NCI-H345 treated with DMSO at 0.1 percent for 48 hours (cell line): ENCODE measurements at regions not wholly inside any gene's neighbourhood (a gene's known extent, or its start where the extent isn't known, plus 50 kb on each side); places are given as distances from the start of the nearest gene placed in this dataset.

ENCODE experiments used
- DNase-seq: peaks from one replicate; lab custom pipeline; 2025; ENCODE audit not compliant: unreplicated experiment; lab: John Stamatoyannopoulos, UW

DNA sequence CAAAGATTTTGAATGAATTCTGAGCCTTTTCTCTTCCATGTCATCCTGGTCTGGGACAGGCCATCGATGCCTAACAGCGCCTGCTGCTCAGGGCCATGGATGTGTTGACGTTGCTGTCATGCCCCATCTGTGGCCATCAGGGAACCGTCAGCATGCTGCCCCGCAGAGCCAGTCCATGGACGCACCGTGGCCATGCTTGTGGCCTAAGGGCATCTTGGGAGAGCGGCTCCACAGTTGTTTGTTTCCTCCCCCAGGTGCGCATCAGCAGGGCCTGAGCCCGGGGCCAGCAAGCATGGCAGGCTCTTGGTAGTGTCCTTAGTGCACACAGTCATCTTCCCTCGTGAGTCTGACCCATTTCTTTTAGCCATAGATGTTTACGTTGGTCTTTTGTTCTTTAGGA is 142.7 kb downstream of the VAPA start:
- no peak for DNase-seq

DNA sequence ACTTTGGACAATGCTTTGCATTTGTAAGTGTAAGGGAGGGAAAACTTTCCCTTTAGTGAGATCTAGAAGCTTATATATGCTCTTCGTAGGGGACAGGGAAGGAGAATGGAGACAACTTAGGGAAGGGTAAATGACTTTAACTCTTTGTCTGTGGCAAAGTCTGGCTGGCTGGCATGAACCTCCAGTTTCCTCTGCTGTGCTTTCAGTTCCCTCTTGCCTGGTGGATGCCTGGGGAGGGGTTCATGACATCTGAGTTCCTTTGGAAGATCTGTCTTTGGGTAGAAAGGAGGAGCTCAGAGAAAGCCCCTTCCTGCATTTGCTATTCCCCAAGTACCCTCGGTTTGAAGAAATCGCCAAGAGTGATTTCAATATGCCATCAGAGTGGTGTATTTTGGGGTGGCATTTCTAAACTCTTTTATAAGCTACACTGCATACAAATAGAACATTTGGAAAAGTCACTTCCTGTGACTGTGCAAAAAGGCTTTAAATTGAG is 143.6 kb downstream of the VAPA start:
- DNase-seq: no peak

DNA sequence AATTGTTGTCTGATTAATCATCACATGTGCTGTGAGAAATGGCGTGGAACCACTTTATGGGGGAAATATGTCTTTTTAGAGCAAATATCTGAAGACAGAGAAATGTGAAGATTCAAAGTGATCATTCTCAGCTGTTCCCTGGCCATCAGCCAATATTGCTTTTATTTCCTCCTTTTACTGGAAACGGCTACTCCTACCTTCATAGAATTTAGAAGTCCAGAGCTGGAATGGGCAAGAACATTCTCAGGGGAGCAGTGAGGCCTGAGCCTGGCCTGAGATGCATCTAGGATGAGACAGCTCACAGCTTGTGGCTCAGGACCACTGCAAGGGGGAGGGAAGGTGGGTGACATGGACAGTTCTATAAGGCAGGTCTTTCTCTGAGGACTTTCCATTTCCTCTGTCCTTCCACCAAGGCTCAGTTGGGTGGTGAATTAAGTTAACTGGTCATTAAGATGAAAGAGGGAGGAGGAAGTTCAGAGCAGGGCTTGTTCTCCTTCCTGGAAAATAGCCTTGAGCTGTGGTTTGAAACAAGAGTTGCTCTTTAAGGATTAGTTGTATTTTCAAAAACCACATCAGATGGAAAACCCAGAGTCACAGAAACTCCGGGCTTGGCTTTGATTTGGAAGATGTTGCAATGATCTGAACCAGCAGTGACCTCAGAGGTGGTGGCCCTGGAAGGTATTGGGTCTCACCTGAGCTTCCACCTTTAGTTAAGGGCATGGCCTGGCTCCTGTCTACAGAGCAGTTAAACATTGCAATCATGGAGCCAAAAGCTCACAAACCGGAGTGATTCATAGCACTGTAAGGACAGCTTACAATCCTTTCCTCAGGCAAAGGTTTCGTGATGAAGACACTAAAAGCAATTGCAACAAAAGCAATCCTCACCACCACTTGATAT is 144.3 kb downstream of the VAPA start:
- no peak for DNase-seq

DNA sequence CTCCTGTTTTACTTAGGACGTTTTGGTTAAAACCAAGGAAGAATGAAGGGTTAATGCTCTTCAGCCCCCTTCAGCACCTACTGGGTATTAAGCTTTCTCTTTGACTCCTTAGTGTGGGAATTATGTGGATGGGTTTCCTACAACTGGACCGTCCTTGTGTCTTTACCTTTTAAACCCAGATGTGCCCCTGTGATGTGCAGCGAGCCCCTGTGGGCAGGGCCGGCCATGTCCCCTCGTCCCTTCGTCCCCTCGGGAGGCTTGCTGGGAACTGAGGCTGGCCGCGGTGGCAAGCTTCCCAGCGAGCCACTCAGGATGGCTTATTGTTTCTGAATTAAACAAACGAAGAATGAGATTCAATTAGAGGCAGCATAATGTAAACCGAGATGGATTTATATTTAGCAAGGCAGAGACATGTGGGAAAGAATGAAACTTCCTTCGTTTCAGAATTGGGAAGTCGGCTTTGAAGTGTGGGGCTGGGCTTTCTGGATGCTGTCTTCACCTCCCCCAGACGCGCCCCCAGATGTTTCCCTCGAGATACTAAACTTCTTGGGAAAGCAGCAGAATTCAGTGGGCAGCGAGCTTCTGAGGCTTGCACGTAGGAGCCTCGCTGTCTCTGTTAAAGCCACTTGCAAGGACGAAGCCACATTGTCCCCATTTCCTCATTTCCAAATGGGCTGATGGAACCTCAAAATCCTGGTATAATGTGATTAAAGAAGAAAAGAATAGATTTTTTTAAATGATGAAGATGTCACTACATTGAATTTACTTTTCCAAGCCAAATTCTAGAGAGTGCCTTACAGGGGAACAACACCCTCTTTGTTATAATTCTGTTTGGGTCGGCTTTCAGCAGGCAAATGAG is 146.0 kb downstream of the VAPA start:
- no peak for DNase-seq

DNA sequence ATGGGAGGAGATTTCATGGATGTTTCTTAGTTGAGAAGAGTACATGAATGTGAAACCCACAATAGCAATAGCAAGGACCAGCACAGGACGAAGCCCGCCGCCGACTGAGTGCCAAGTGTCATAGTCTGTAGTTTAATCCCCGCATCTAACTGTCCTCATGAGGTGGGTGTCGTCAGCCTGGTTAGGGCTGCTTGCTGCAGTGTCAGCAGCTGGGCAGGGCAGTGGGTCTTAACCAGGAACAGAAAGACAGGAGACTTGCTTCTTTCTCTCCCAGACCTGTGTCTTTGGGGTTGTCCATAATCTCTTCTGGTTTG is 146.6 kb downstream of the VAPA start:
- no peak for DNase-seq

DNA sequence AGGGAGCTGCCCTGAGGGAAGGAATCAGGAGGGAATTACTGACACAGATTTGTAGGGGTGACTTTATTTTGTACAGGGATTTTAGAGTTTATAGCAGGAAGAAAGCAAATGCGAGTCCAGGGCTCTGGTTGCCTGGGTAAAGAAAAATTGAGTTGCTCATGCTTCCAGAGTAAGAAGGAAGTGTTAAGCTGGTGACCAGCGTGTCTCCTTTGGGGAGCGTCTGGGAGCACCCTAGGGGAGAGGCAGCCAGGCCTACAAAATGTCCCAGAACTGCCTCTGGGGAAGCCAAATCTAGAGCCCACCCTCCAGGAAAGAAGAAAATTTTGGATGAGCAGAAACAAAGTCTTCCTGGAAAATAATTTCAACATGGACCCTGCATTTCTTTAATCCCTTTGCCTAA is 147.0 kb downstream of the VAPA start:
- no peak for DNase-seq

DNA sequence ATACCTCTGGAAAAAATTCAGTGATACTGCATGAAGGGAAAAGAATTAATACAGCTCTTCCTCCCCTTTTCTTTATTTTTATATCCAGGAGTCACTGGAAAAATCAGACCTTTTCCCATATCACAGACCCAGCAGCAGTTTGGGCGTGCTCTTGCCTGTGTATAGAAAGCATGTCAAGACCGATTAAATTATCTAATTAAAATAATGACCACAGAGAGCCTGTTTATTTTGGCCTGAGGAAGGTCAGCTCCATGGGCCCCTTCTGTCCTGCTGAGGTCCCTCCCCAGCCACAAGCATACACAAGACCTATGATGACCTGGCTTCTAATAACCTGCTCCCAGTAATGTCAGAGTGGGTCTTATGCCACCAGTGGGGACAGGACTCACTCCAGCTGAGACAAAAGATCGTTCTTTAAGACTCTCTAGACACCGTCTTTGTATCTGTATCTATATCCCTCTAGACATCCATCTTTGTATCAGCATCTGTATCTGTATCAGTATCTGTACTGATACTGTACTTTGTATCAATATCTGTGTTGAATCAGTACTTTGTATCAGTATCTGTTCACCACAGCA is 147.8 kb downstream of the VAPA start:
- no peak for DNase-seq

DNA sequence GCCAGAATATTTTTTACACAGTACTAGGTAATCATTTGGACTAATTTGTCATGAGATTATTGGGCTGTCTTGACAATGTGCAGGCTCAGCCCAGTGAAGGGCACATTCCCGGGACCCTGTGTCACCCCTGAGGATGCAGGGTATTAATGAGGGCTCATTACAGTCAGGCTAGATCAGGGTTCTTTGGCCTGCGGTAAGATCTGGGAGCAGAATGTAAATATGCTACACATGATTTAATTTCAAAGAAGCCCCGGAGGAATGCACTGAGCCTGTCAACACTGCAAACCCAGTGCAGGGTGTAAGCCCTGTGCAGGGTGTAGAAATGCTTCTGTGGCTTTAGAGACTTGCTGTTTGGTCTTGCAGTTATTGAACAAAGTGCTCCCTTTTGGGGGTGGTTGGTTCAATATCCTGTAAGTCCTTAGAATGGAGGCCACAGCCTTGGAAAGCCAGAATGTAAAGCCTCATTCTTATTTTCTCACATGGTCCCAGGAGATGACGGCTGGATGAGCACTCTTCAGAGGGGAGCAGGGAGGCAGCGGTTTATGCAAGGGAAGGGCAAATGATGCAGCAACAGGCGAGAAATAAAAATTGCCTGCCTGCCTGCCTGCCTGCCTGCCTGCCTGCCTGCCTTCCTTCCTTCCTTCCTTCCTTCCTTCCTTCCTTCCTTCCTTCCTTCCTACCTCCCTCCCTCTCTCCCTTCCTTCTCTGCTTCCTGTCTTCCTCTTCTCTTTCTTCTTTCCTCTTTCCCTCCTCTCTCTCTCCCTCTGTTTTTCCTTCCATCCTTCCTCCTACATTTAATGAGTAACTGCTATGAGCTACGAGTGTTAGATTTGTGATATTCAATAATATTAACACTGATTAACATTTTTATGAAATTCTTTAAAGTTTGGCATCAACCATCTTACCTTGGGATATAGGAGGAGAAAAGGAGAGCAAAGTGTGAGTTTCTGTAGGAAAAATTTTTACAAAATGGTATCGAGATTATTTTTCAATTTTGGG is 148.8 kb downstream of the VAPA start:
- DNase-seq: no peak

DNA sequence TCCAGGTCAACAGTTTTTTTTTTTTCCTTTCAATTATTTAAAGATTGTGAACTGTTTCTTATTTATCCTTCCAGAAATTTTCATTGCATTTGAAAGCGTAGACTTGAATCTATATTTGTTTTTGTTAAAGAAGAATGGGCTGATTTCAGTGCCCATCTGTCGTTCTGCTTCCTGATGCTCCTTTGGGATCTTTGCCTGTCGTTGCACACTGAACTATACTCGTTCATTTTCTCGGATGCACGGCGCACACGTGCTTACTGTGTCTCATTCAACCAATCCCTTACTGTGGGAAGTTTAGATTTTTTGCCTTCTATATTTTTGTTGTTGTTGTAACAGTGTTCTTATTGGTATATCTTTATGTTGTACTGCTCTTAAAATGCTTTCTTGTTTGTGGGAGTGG is 149.7 kb downstream of the VAPA start:
- no peak for DNase-seq

DNA sequence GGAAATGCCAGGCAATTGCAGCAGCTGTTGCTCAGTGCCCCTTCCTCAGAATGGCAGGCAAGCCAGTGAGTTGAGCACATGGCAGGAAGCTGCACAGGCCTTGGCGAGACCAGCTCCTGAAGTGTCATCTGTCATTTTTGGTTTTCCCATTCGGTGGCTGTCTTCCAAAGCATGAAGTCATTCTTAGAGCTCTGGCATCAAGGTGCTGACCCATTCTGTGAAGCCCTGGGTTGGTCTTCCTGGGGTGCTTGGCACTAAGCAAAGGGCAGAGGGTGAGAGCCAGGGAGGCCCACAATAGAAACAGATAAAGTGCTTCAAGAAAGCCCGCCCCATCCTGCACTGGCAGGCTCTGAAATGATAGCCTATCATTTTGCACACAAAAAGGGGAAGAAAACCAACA is 150.5 kb downstream of the VAPA start:
- no peak for DNase-seq

DNA sequence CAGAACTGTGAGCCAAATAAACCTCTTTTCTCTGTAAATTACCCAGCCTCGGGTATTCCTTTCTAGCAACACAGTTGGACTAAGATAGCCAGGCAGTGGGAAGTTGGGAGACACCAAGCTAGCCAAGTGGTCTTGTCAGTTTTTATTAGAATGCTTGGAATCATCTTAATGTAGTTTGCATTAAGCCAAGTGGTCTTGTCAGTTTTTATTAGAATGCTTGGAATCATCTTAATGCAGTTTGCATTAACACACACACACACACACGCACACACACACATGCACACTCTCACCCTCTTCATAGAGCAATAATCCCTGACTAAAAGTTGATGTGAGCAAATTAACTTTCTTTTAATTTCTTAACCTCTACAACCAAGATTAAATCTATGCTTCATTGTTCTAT is 151.5 kb downstream of the VAPA start:
- no peak for DNase-seq

DNA sequence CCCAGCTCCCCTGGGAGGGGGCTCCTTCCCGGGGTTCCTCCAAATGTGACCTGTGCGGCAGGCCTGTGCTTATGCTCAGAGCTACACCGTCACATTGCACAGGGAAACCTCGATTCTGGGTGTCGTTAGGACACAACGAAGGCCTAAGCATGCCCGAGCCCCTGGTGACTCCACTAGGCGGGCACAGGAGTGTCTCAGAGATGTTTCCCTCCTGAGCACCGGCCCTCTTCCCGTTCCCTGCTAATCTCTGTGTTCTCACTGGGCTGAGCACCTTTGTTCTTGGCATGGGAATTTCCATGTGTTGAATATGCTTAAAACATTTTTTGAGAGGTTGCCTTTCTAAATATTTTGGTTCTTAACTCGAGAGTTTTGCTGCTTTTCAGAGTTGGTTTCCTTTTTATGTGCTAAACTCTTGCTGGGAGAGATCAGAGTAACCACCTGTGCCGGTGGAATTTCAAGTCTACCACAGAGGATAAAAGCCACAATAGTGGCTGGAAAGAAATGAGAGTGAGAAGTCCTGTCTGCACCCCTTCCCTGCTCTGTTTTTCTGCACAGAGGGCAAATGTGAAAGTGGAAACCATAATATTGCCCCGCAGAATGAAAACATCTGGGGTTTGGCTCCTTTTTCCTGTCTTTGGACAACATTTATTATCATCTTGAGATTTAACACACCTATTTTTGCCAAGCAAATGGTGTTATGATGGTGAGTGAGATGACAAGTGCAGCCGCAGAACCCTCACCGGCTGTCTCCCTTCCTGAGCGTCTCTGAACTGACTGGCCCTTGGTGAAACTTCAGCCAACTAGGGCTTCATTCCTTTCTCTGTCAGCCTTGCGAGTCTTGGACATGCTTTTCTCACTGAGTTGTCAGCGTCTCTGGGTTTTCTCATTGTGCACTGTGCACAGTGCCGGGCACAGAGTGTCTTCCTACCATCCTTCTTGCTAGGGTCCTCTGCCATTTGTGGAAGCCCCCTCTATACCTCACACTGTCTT is 154.1 kb downstream of the VAPA start:
- DNase-seq: no peak

DNA sequence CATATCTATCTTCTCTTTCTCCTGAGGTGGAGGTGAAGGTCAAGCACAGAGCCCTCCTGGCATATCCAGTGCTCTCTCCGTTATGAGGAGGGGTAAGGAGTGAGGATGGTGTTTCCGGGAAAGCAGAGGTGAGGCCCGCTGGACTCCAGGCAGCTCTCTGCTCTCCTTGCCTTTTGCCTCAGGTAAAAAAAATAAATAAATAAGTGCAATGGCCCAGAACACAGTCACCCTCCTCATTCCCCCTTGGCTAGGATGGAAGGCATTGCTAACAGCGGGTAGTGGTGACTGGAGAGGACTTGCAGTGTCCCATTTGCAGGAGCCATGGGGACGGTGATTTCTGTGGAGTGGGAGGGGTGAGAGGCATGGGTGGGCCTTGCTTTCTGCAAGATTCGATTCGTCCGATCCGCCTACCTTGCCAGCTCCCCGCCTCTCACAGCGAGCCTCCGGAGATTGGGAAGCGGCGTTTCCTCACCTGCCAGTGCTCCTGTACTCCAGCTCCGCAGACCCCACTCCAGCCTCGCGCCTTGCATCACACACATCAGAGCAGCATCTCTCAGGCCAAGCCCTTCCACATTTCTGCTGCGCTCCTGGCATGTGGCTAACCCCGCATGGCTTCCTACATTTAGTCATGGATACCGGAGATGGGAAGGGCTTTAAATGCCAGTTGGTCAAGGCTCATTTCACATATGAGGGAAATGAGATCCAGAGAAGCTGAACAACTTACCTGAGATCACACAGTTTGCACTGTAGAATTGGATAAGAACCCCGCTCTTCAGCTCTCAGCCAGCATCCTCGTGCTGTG is 155.2 kb downstream of the VAPA start:
- no peak for DNase-seq

DNA sequence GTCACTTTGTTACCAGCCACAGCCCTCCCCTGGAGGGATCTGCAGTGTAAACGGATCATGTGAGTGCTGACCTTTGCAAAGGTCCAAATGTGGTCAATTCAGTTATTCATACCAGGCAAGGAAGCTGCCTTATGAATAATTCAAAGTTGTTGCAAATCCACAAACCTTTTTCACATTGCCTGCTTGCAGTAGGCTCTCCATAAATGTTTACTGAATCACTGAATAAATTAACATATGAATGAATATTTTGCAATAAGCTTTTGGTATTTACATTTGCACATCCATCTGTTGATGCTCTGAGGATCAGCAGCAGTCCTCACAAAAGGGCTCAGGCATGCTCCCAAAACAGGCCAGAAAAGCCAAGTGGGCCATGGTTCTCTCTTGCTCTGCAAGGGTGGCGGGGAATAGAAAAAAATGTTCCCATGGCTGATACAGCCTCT is 156.8 kb downstream of the VAPA start:
- no peak for DNase-seq

DNA sequence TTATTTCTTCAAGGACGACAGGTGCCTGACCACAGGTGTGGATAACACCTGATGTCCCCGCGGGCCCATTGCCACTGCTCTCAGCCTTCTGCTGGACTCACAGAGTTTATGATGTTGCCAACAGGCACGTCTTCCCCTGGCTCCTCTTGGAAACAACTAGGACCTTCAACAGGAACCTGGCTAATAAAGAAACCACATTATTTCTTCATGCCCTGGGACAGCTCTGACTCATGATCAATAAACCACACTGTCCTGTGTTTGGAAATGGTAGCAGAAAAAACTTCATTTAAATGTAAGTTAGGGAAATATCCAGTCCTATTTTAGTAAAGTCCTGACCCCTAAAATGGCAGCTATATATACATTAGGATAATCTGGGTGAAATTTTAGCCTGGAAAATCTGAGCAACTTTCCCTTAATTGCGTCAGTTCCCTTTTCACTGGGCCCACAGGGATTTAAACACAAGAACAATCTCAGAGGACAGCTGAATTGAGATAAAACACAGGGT is 158.9 kb downstream of the VAPA start:
- no peak for DNase-seq

DNA sequence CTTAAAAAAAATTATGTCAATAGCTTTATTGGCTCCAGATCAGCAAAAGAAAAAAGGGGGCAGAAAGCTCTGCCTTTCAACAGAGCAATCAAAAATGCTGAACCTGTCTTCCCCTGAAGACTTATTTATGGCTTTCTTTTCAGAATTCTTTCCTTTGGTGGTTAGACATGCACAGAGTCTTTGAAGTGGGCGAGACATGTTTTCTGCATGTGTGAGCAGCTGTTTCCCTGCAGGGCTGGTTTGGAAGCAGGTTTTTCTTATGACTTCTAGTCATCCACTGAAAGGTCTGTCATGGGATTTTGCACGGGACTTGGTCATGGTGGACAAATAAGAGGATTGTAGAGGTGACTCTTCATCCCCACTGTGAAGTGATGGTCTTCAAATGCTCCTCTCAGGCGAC is 160.3 kb downstream of the VAPA start:
- no peak for DNase-seq

DNA sequence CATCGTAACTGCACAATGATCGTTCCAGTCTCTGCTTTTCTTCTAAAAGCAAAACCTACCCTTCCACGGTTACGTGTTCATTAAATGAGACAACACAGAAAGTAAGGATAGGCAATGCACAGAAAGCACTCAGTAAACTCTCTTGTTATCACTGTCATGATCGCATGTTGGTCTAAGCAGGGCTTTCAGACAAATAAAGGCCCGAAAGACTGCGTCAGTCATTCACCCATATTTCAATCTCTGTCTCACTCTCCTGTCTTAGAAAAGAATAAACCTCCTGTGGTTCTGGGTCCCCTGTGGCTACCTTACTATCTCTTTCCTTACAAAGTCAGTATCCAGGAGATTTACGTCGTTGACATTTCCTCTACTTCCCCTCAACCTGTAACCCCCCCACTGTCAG is 160.9 kb downstream of the VAPA start:
- DNase-seq: no peak

DNA sequence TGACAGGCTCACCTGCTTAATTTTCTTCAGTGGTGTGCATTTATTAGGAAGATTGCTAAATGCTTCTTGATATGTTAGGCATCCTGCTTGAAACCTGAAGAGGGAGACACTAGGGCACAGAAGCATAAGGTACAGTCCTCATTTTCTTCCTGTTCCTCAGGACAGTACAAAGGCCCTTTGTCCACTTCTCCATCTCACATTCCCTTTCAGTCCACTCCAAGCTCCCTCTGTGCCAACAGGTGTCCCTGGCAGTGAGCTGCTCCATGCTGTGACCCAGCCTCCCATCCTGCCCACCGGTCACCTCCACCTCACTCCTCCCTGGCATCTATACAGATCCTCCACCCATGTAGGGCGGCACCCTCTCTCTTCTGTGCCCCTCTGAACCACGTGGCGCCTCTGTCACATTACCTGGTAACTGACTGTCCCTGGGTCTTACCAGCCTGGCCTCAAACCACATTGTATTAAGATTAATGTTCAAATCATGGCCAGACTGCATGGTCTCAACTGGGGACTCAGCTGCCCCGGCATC is 162.8 kb downstream of the VAPA start:
- no peak for DNase-seq
